NT2/D1 (cell line): ENCODE measurements at regions not wholly inside any gene's neighbourhood (a gene's known extent, or its start where the extent isn't known, plus 50 kb on each side); places are given as distances from the start of the nearest gene placed in this dataset.

Source experiments
- DNase-seq: peaks from one replicate; pipeline ENCODE4 v3.0.0-alpha.2; 2011; ENCODE audit warnings: low read depth, low spot score
- H3K27me3 ChIP-seq: 2 replicates; pipeline ENCODE4 v1.6.0; 2011; ENCODE audit warnings: mild to moderate bottlenecking; ENCODE audit not compliant: insufficient read length, insufficient read depth
- H3K36me3 ChIP-seq: 2 replicates; pipeline ENCODE4 v1.6.1; 2011; ENCODE audit warnings: mild to moderate bottlenecking, low read length, mixed read lengths; ENCODE audit not compliant: insufficient read depth, insufficient read length
- H3K4me1 ChIP-seq: 2 replicates; pipeline ENCODE4 v1.5.1; 2011; ENCODE audit not compliant: insufficient read depth, insufficient read length
- H3K4me3 ChIP-seq: 2 replicates; pipeline ENCODE4 v1.5.1; 2011; ENCODE audit warnings: low read depth; ENCODE audit not compliant: insufficient read length
- H3K9ac ChIP-seq: 2 replicates; pipeline ENCODE4 v1.6.0; 2011; ENCODE audit warnings: low read depth; ENCODE audit not compliant: insufficient read length
- H3K9me3 ChIP-seq: 2 replicates; pipeline ENCODE4 v1.5.1; 2011; ENCODE audit warnings: mild to moderate bottlenecking, low read length; ENCODE audit not compliant: insufficient read depth
- SUZ12 ChIP-seq: IDR thresholded peaks from 2 replicates; pipeline ENCODE4 v1.6.1; 2011; ENCODE audit not compliant: insufficient read length, insufficient read depth; ENCODE audit errors: extremely low read depth
- YY1 ChIP-seq: IDR thresholded peaks from 2 replicates; pipeline ENCODE4 v1.6.1; 2011; ENCODE audit not compliant: insufficient read length, insufficient read depth
- ZNF274 ChIP-seq: IDR thresholded peaks from 2 replicates; pipeline ENCODE4 v1.6.1; 2011; ENCODE audit warnings: mild to moderate bottlenecking, low read depth, low read length

GRCh38 chr6:134599079-134599478 is 281.2 kb upstream of the SGK1 start:
- no peak for TF ChIP-seq SUZ12
- Histone ChIP-seq H3K4me1 (no peaks in the 10 kb centered on the region), H3K9me3 (peaks cover 17% of the 10 kb centered on the region; the same call in 1 of the 2 replicates), H3K27me3 (no peaks in the 10 kb centered on the region), H3K36me3 (no peaks in the 10 kb centered on the region), H3K4me3 (no peak overlapping the region), H3K9ac (no peak overlapping the region)
- no peak for DNase-seq

GRCh38 chr6:134596191-134596590 is 278.3 kb upstream of the SGK1 start:
- no peak for DNase-seq
- no peaks in the 10 kb centered on the region for H3K36me3 ChIP-seq
- no peak overlapping the region for H3K4me3 ChIP-seq
- H3K27me3 ChIP-seq: no peaks in the 10 kb centered on the region
- H3K9ac ChIP-seq: no peak overlapping the region
- TF ChIP-seq YY1 (no peak), ZNF274 (no peak), SUZ12 (no peak)
- peaks cover 13% of the 10 kb centered on the region; the same call in 1 of the 2 replicates for H3K9me3 ChIP-seq
- no peaks in the 10 kb centered on the region for H3K4me1 ChIP-seq

- no peaks in the 10 kb centered on the region for H3K27me3 ChIP-seq
- H3K9ac ChIP-seq: no peak overlapping the region
- H3K9me3 ChIP-seq: no peaks in the 10 kb centered on the region
- TF ChIP-seq YY1 (no peak), ZNF274 (no peak), SUZ12 (no peak)
- H3K36me3 ChIP-seq: no peaks in the 10 kb centered on the region
- H3K4me1 ChIP-seq: peaks cover 2% of the 10 kb centered on the region
- H3K4me3 ChIP-seq: no peak overlapping the region
- no peak for DNase-seq
Observed at GRCh38 chr6:134594881-134595280, 277.0 kb upstream of the SGK1 start.

GRCh38 chr6:134593887-134594286 is 276.0 kb upstream of the SGK1 start:
- Histone ChIP-seq H3K4me1 (peaks cover 2% of the 10 kb centered on the region), H3K9ac (no peak overlapping the region), H3K9me3 (no peaks in the 10 kb centered on the region), H3K4me3 (no peak overlapping the region), H3K36me3 (no peaks in the 10 kb centered on the region), H3K27me3 (no peaks in the 10 kb centered on the region)
- TF ChIP-seq YY1 (no peak), ZNF274 (no peak), SUZ12 (no peak)
- no peak for DNase-seq

GRCh38 chr6:134593442-134593841 is 275.5 kb upstream of the SGK1 start:
- Histone ChIP-seq H3K9ac (no peak overlapping the region), H3K4me3 (no peak overlapping the region), H3K27me3 (no peaks in the 10 kb centered on the region), H3K9me3 (no peaks in the 10 kb centered on the region), H3K36me3 (no peaks in the 10 kb centered on the region), H3K4me1 (peaks cover 2% of the 10 kb centered on the region)
- DNase-seq: no peak
- no peak for TF ChIP-seq SUZ12
- no peak for TF ChIP-seq ZNF274
- TF ChIP-seq YY1: no peak

- Histone ChIP-seq H3K4me1 (peaks cover 2% of the 10 kb centered on the region), H3K36me3 (no peaks in the 10 kb centered on the region), H3K9ac (no peak overlapping the region), H3K4me3 (no peak overlapping the region), H3K9me3 (no peaks in the 10 kb centered on the region), H3K27me3 (no peaks in the 10 kb centered on the region)
- DNase-seq: no peak
- TF ChIP-seq YY1 (no peak), SUZ12 (no peak), ZNF274 (no peak)
Observed at GRCh38 chr6:134593024-134593423, 275.1 kb upstream of the SGK1 start.

- H3K27me3 ChIP-seq: no peaks in the 10 kb centered on the region
- no peak overlapping the region for H3K4me3 ChIP-seq
- H3K9me3 ChIP-seq: no peaks in the 10 kb centered on the region
- H3K4me1 ChIP-seq: peaks cover 2% of the 10 kb centered on the region
- no peak for TF ChIP-seq ZNF274
- no peak for TF ChIP-seq SUZ12
- no peak for TF ChIP-seq YY1
- H3K9ac ChIP-seq: no peak overlapping the region
- DNase-seq: no peak
- H3K36me3 ChIP-seq: no peaks in the 10 kb centered on the region
Observed at GRCh38 chr6:134590449-134590848, 272.5 kb upstream of the SGK1 start.

GRCh38 chr6:134590004-134590403 is 272.1 kb upstream of the SGK1 start:
- H3K36me3 ChIP-seq: no peaks in the 10 kb centered on the region
- no peak for DNase-seq
- no peak for TF ChIP-seq ZNF274
- no peaks in the 10 kb centered on the region for H3K9me3 ChIP-seq
- no peak overlapping the region for H3K4me3 ChIP-seq
- no peak overlapping the region for H3K9ac ChIP-seq
- H3K4me1 ChIP-seq: peaks cover 2% of the 10 kb centered on the region
- no peaks in the 10 kb centered on the region for H3K27me3 ChIP-seq
